H9 (cell line): ENCODE measurements at regions not wholly inside any gene's neighbourhood (a gene's known extent, or its start where the extent isn't known, plus 50 kb on each side); places are given as distances from the start of the nearest gene placed in this dataset.

ENCODE experiments used
- DNase-seq: peaks from one replicate; pipeline ENCODE4 v3.0.0-alpha.2; 2017
- H2AFZ ChIP-seq: one replicate; pipeline ENCODE4 v1.6.1; 2013; ENCODE audit warnings: mild to moderate bottlenecking, low read length, control low read depth, moderate library complexity
- H2AK5ac ChIP-seq: 2 replicates; pipeline ENCODE4 v1.6.1; 2013; ENCODE audit warnings: low read length, control low read depth, mixed read lengths; ENCODE audit not compliant: insufficient read length
- H2BK120ac ChIP-seq: one replicate; pipeline ENCODE4 v1.6.1; 2013; ENCODE audit warnings: low read depth, mild to moderate bottlenecking, low read length, control low read depth, inconsistent platforms; ENCODE audit not compliant: poor library complexity, severe bottlenecking
- H2BK12ac ChIP-seq: 2 replicates; pipeline ENCODE4 v1.6.1; 2013; ENCODE audit warnings: low read length, control low read depth, mixed read lengths, low read depth; ENCODE audit not compliant: insufficient read length
- H2BK15ac ChIP-seq: 2 replicates; pipeline ENCODE4 v1.6.1; 2013; ENCODE audit warnings: low read depth, low read length, control low read depth
- H2BK20ac ChIP-seq: one replicate; pipeline ENCODE4 v1.6.1; 2013; ENCODE audit warnings: low read depth, mild to moderate bottlenecking, low read length, control low read depth, inconsistent platforms; ENCODE audit not compliant: poor library complexity, severe bottlenecking
- H2BK5ac ChIP-seq: 2 replicates; pipeline ENCODE4 v1.6.1; 2013; ENCODE audit warnings: low read length, control low read depth, mixed read lengths; ENCODE audit not compliant: insufficient read length
- H3K14ac ChIP-seq: 2 replicates; pipeline ENCODE4 v1.6.1; 2013; ENCODE audit warnings: low read length, control low read depth; ENCODE audit not compliant: insufficient read depth
- H3K18ac ChIP-seq: 2 replicates; pipeline ENCODE4 v1.6.1; 2013; ENCODE audit warnings: low read depth, mild to moderate bottlenecking, mixed read lengths, low read length, control low read depth; ENCODE audit not compliant: insufficient read length
- H3K23ac ChIP-seq: 2 replicates; pipeline ENCODE4 v1.6.1; 2013; ENCODE audit warnings: low read length, control low read depth, mixed read lengths, low read depth; ENCODE audit not compliant: insufficient read length
- H3K23me2 ChIP-seq: 2 replicates; pipeline ENCODE4 v1.6.1; 2013; ENCODE audit warnings: low read depth, mild to moderate bottlenecking, mixed read lengths, low read length, control low read depth; ENCODE audit not compliant: insufficient read length, poor library complexity, severe bottlenecking
- H3K27ac ChIP-seq: 2 replicates; pipeline ENCODE4 v1.5.1; 2013; ENCODE audit warnings: low read length, control low read depth, mixed read lengths, low read depth; ENCODE audit not compliant: insufficient read length
- H3K27me3 ChIP-seq: 2 replicates; pipeline ENCODE4 v1.6.1; 2013; ENCODE audit warnings: low read length, control low read depth, inconsistent platforms; ENCODE audit not compliant: insufficient read depth
- H3K4ac ChIP-seq: 2 replicates; pipeline ENCODE4 v1.6.1; 2013; ENCODE audit warnings: low read depth, mild to moderate bottlenecking, control low read depth, inconsistent platforms, low read length, moderate library complexity
- H3K4me1 ChIP-seq: 2 replicates; pipeline ENCODE4 v1.6.1; 2013; ENCODE audit warnings: low read length, control low read depth, inconsistent platforms; ENCODE audit not compliant: insufficient read depth
- H3K4me2 ChIP-seq: 2 replicates; pipeline ENCODE4 v1.6.1; 2013; ENCODE audit warnings: low read length, control low read depth, mixed read lengths; ENCODE audit not compliant: insufficient read length, insufficient read depth
- H3K56ac ChIP-seq: 2 replicates; pipeline ENCODE4 v1.6.1; 2013; ENCODE audit warnings: low read depth, mild to moderate bottlenecking, mixed read lengths, low read length, control low read depth; ENCODE audit not compliant: insufficient read length
- H3K79me1 ChIP-seq: 2 replicates; pipeline ENCODE4 v1.6.1; 2013; ENCODE audit warnings: low read depth, mild to moderate bottlenecking, moderate library complexity, low read length, control low read depth, inconsistent platforms; ENCODE audit not compliant: insufficient read depth, poor library complexity, severe bottlenecking
- H3K79me2 ChIP-seq: 2 replicates; pipeline ENCODE4 v1.6.1; 2013; ENCODE audit warnings: low read length, control low read depth, inconsistent platforms; ENCODE audit not compliant: insufficient read depth
- H3K9ac ChIP-seq: 2 replicates; pipeline ENCODE4 v1.6.1; 2013; ENCODE audit warnings: low read length, control low read depth, mixed read lengths; ENCODE audit not compliant: insufficient read length; ENCODE audit errors: extremely low read depth
- H3K9me3 ChIP-seq: one replicate; pipeline ENCODE4 v1.6.1; 2013; ENCODE audit warnings: low read depth, low read length, inconsistent platforms; ENCODE audit not compliant: control insufficient read depth
- H3T11ph ChIP-seq: one replicate; pipeline ENCODE4 v1.6.1; 2013; ENCODE audit warnings: mild to moderate bottlenecking, low read length, control low read depth, inconsistent platforms
- H4K20me1 ChIP-seq: one replicate; pipeline ENCODE4 v1.6.1; 2013; ENCODE audit not compliant: control insufficient read depth, insufficient read length, insufficient read depth
- H4K5ac ChIP-seq: 2 replicates; pipeline ENCODE4 v1.6.1; 2013; ENCODE audit warnings: low read depth, mild to moderate bottlenecking, mixed read lengths, low read length, control low read depth; ENCODE audit not compliant: insufficient read length
- H4K8ac ChIP-seq: replicated peaks from 2 replicates; pipeline ENCODE4 v1.6.1; 2013; ENCODE audit warnings: low read length, control low read depth, mixed read lengths, low read depth; ENCODE audit not compliant: insufficient read length
- H4K91ac ChIP-seq: 2 replicates; pipeline ENCODE4 v1.6.1; 2013; ENCODE audit warnings: low read depth, mild to moderate bottlenecking, moderate library complexity, mixed read lengths, low read length, control low read depth; ENCODE audit not compliant: insufficient read length
- H3K27ac Mint-ChIP-seq, 3 experiments: 2 replicates in 2 of 3; 3 replicates in 1 of 3; pipeline ENCODE4 v1.8.0; 2020 to 2021; ENCODE audit warnings: mixed read lengths in 3 of 3, mild to moderate bottlenecking in 1 of 3, moderate library complexity in 1 of 3
- H3K27me3 Mint-ChIP-seq: 2 replicates; pipeline ENCODE4 v1.8.0; 2021; ENCODE audit warnings: low read depth, mild to moderate bottlenecking, moderate library complexity, mixed read lengths
- H3K36me3 Mint-ChIP-seq, 3 experiments: 2 replicates in 2 of 3; 3 replicates in 1 of 3; pipeline ENCODE4 v1.8.0; 2020 to 2021; ENCODE audit warnings: low read depth in 3 of 3, mixed read lengths in 3 of 3; ENCODE audit not compliant: insufficient read depth in 1 of 3
- H3K4me1 Mint-ChIP-seq, 2 experiments: 2 replicates each; pipeline ENCODE4 v1.8.0; 2020; ENCODE audit warnings: mixed read lengths in 2 of 2
- H3K4me3 Mint-ChIP-seq, 2 experiments: 2 replicates in 1 of 2; 3 replicates in 1 of 2; pipeline ENCODE4 v1.8.0; 2020 to 2021; ENCODE audit warnings: mild to moderate bottlenecking in 2 of 2, mixed read lengths in 2 of 2, moderate library complexity in 1 of 2
- H3K9me3 Mint-ChIP-seq, 2 experiments: 2 replicates in 1 of 2; 3 replicates in 1 of 2; pipeline ENCODE4 v1.8.0; 2020; ENCODE audit warnings: mild to moderate bottlenecking in 2 of 2, mixed read lengths in 2 of 2, moderate library complexity in 1 of 2
- CTCF ChIP-seq: fragments of 200-600 bp; sonication (generic); conservative IDR thresholded peaks from 3 replicates; pipeline ENCODE4 v1.8.0; 2021; ENCODE audit warnings: antibody characterized with exemption, mild to moderate bottlenecking
- WGBS: extraction: QIAGEN DNeasy Blood & Tissue Kit; methylation state at CpG from one replicate; pipeline ENCODE4 v1.1.7; 2013; ENCODE audit warnings: missing lambda C conversion rate, low lambda C conversion rate, mixed read lengths; ENCODE audit not compliant: insufficient read length; ENCODE audit errors: extremely low coverage; 5-methylcytosine and 5-hydroxymethylcytosine counted together

- Histone ChIP-seq H3K4me1 (no peaks in the 10 kb centered on the region), H4K91ac (no peak overlapping the region), H2BK120ac (no peak overlapping the region), H2BK5ac (no peak overlapping the region), H3K23ac (no peak overlapping the region), H3K79me1 (no peaks in the 10 kb centered on the region), H3T11ph (no peak overlapping the region), H4K8ac (no peak overlapping the region), H3K27me3 (no peaks in the 10 kb centered on the region), H2AFZ (no peak overlapping the region), H3K4me2 (no peak overlapping the region), H2BK12ac (no peak overlapping the region), H2BK20ac (no peak overlapping the region), H2BK15ac (no peak overlapping the region), H3K14ac (no peak overlapping the region), H3K18ac (no peak overlapping the region), H3K9ac (no peak overlapping the region), H2AK5ac (no peak overlapping the region), H4K20me1 (no peaks in the 10 kb centered on the region), H3K23me2 (no peaks in the 10 kb centered on the region), H3K56ac (no peak overlapping the region), H3K27ac (no peak overlapping the region), H4K5ac (no peak overlapping the region), H3K79me2 (no peaks in the 10 kb centered on the region), H3K9me3 (no peaks in the 10 kb centered on the region), H3K4ac (no peak overlapping the region)
- no peak for DNase-seq
- no CpG with 5 or more reads among the region's 2 CpGs for WGBS
- Mint-ChIP-seq H3K4me3 (no peak overlapping the region), H3K36me3 (peaks cover 0 to 2% (median 0%) of the 10 kb centered on the region in 3 experiments; a peak in 2 of 7 replicates), H3K9me3 (peaks cover 0 to 2% of the 10 kb centered on the region in 2 experiments; a peak in 3 of 5 replicates), H3K27ac (no peak overlapping the region), H3K27me3 (no peaks in the 10 kb centered on the region), H3K4me1 (peaks cover 26 to 39% of the 10 kb centered on the region in 2 experiments)
- TF ChIP-seq CTCF: no peak
These were observed 382.4 kb downstream of the MAT2B start for GRCh38 chr5:163887854-163888253.
